B cell (primary cell): ENCODE measurements at regions not wholly inside any gene's neighbourhood (a gene's known extent, or its start where the extent isn't known, plus 50 kb on each side); places are given as distances from the start of the nearest gene placed in this dataset.

Experiments used
- EZH2 ChIP-seq: IDR thresholded peaks from 2 replicates; pipeline ENCODE4 v1.6.1; 2012; ENCODE audit warnings: borderline replicate concordance, low read depth, mild to moderate bottlenecking, moderate library complexity, low read length; ENCODE audit not compliant: insufficient read depth, poor library complexity, severe bottlenecking
- TF ChIP-seq, protein P1 (sequence below): fragments of 200-600 bp; IDR thresholded peaks from one replicate; pipeline ENCODE4 v1.8.0; 2022; ENCODE audit warnings: antibody characterized with exemption, mild to moderate bottlenecking

GRCh38 chr10:112898540-112899390 lies 51.3 kb upstream of the TCF7L2 start:
- TF ChIP-seq, protein P1, sequence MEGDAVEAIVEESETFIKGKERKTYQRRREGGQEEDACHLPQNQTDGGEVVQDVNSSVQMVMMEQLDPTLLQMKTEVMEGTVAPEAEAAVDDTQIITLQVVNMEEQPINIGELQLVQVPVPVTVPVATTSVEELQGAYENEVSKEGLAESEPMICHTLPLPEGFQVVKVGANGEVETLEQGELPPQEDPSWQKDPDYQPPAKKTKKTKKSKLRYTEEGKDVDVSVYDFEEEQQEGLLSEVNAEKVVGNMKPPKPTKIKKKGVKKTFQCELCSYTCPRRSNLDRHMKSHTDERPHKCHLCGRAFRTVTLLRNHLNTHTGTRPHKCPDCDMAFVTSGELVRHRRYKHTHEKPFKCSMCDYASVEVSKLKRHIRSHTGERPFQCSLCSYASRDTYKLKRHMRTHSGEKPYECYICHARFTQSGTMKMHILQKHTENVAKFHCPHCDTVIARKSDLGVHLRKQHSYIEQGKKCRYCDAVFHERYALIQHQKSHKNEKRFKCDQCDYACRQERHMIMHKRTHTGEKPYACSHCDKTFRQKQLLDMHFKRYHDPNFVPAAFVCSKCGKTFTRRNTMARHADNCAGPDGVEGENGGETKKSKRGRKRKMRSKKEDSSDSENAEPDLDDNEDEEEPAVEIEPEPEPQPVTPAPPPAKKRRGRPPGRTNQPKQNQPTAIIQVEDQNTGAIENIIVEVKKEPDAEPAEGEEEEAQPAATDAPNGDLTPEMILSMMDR = no peak
- TF ChIP-seq EZH2 = no peak
